DND-41 (cell line): ENCODE measurements at regions not wholly inside any gene's neighbourhood (a gene's known extent, or its start where the extent isn't known, plus 50 kb on each side); places are given as distances from the start of the nearest gene placed in this dataset.

ENCODE experiments used
- ATAC-seq: fragments of 200-7000 bp; cut with Tn5 transposase; 3 replicates; pipeline ENCODE4 v1.9.1; 2021; ENCODE audit warnings: low read depth; ENCODE audit not compliant: insufficient read depth
- DNase-seq: peaks from one replicate; pipeline ENCODE4 v3.0.0-alpha.2; 2020
- H2AFZ ChIP-seq: 2 replicates; pipeline ENCODE4 v1.6.0; 2012; ENCODE audit warnings: low read depth, low read length
- H3K27ac ChIP-seq: 2 replicates; pipeline ENCODE4 v1.5.1; 2012; ENCODE audit warnings: low read length, inconsistent platforms
- H3K27me3 ChIP-seq: fragments of 200-600 bp; sonication (generic); 2 replicates; pipeline ENCODE4 v1.6.0; 2012; ENCODE audit warnings: low read length, mild to moderate bottlenecking, inconsistent platforms; ENCODE audit not compliant: insufficient read depth, poor library complexity
- H3K36me3 ChIP-seq: 2 replicates; pipeline ENCODE4 v1.5.1; 2012; ENCODE audit warnings: low read length, inconsistent platforms; ENCODE audit not compliant: insufficient read depth
- H3K4me1 ChIP-seq: 2 replicates; pipeline ENCODE4 v1.5.1; 2012; ENCODE audit warnings: mild to moderate bottlenecking, low read length; ENCODE audit not compliant: insufficient read depth
- H3K4me2 ChIP-seq: 2 replicates; pipeline ENCODE4 v1.6.0; 2012; ENCODE audit warnings: mild to moderate bottlenecking, moderate library complexity, low read length, inconsistent platforms; ENCODE audit not compliant: insufficient read depth
- H3K4me3 ChIP-seq, 2 experiments: fragments of 200-600 bp in 1 of 2; shearing (Covaris generic) in 1 of 2; 2 replicates each; pipeline ENCODE4 v1.5.1; 2012 to 2016; ENCODE audit warnings: inconsistent platforms in 2 of 2, low read length in 2 of 2, mild to moderate bottlenecking in 2 of 2, low read depth in 1 of 2, moderate library complexity in 1 of 2
- H3K79me2 ChIP-seq: 2 replicates; pipeline ENCODE4 v1.6.0; 2012; ENCODE audit warnings: low read length, inconsistent platforms; ENCODE audit not compliant: insufficient read depth
- H3K9ac ChIP-seq: 2 replicates; pipeline ENCODE4 v1.6.0; 2012; ENCODE audit warnings: low read depth, mild to moderate bottlenecking, inconsistent platforms, low read length, moderate library complexity
- H3K9me3 ChIP-seq: 2 replicates; pipeline ENCODE4 v1.5.1; 2012; ENCODE audit warnings: low read length, moderate library complexity, mild to moderate bottlenecking, inconsistent platforms; ENCODE audit not compliant: insufficient read depth, severe bottlenecking
- H4K20me1 ChIP-seq: 2 replicates; pipeline ENCODE4 v1.6.0; 2012; ENCODE audit warnings: low read length; ENCODE audit not compliant: insufficient read depth
- EZH2 ChIP-seq: IDR thresholded peaks from 3 replicates; pipeline ENCODE4 v1.6.1; 2012; ENCODE audit warnings: borderline replicate concordance, low read depth, mild to moderate bottlenecking, moderate library complexity, low read length, inconsistent platforms; ENCODE audit not compliant: severe bottlenecking
- TF ChIP-seq, protein P1 (sequence below): IDR thresholded peaks from 2 replicates; pipeline ENCODE4 v1.5.1; 2012; ENCODE audit warnings: borderline replicate concordance, low read length, moderate library complexity, mild to moderate bottlenecking; ENCODE audit not compliant: poor library complexity, severe bottlenecking; ENCODE audit errors: extremely low read depth

DNA sequence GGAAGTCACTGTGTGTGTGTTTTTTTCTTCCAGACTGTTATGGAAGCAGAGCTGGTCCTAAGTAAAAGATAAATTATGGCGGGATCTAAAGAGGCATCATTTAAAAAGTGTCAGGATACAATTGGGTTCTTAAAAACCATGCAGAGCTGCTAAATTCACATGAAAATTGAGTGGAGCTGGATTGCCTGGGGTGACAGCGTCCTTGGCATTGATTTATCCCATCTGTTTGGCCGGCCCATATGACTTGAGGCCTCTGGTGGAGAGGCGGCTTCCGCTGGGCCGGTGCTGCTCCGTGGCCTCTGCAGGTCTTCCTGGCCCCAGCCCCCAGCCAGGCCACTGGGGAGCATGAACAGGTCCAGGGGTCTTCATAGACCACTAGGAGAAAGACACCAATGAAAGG, 165.5 kb downstream of the GLI2 start:
- no peak for ATAC-seq
- H3K9me3 ChIP-seq = no peaks in the 10 kb centered on the region
- no peaks in the 10 kb centered on the region for H3K36me3 ChIP-seq
- no peak overlapping the region for H3K9ac ChIP-seq
- H2AFZ ChIP-seq = no peak overlapping the region
- TF ChIP-seq, protein P1, sequence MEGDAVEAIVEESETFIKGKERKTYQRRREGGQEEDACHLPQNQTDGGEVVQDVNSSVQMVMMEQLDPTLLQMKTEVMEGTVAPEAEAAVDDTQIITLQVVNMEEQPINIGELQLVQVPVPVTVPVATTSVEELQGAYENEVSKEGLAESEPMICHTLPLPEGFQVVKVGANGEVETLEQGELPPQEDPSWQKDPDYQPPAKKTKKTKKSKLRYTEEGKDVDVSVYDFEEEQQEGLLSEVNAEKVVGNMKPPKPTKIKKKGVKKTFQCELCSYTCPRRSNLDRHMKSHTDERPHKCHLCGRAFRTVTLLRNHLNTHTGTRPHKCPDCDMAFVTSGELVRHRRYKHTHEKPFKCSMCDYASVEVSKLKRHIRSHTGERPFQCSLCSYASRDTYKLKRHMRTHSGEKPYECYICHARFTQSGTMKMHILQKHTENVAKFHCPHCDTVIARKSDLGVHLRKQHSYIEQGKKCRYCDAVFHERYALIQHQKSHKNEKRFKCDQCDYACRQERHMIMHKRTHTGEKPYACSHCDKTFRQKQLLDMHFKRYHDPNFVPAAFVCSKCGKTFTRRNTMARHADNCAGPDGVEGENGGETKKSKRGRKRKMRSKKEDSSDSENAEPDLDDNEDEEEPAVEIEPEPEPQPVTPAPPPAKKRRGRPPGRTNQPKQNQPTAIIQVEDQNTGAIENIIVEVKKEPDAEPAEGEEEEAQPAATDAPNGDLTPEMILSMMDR = no peak
- no peak for TF ChIP-seq EZH2
- no peak overlapping the region for H3K4me3 ChIP-seq
- no peak overlapping the region for H3K4me2 ChIP-seq
- no peak overlapping the region for H3K27ac ChIP-seq
- no peaks in the 10 kb centered on the region for H3K4me1 ChIP-seq
- no peaks in the 10 kb centered on the region for H3K79me2 ChIP-seq
- no peaks in the 10 kb centered on the region for H4K20me1 ChIP-seq
- peaks cover 10% of the 10 kb centered on the region for H3K27me3 ChIP-seq
- no peak for DNase-seq

DNA sequence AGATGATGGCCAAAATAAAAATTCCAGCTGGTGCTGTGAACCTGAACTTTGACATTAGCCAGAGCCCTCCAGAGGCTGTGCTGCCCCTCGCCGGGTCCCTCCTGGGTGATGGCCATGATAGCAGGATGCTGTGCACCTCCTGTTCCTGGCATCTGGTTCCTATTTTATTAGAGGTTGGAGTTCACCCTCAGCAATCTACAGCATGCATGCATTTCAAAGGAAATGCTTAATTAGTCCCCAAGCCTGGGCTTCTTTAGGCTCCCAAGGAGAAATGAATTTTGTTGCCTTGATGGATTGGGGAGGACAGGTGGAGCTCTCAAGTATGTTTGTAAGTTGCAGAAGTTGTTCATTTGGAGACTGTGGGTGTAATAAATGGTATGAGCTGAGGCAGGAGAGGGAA, 166.9 kb downstream of the GLI2 start:
- Histone ChIP-seq H3K4me2 (no peak overlapping the region), H3K4me3 (no peak overlapping the region), H3K9ac (no peak overlapping the region), H2AFZ (no peak overlapping the region), H4K20me1 (no peaks in the 10 kb centered on the region), H3K79me2 (no peaks in the 10 kb centered on the region), H3K9me3 (no peaks in the 10 kb centered on the region), H3K27me3 (peaks cover 10% of the 10 kb centered on the region), H3K36me3 (no peaks in the 10 kb centered on the region), H3K27ac (no peak overlapping the region), H3K4me1 (no peaks in the 10 kb centered on the region)
- TF ChIP-seq, protein P1 = no peak
- TF ChIP-seq EZH2 = no peak
- no peak for DNase-seq
- no peak for ATAC-seq

DNA sequence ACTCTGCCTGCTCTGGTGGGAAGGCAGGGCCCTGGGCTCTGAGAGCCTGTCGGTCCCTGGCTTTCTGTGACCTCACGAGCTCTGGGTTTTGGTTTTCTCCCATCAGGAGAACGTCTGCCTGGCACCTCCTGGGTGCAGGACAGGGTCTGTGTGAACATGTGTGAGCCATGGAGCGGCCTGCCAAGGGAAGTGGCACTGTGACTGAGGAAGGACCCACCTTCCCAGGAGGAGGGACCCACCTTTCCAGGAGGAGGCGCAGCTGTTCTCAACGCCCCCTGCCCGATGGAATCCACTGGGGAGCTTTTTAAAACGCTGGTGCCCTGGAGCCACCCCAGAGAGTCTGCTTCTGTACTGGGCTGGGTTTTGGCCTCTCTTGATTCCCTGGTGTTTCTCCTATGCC, 168.7 kb downstream of the GLI2 start:
- TF ChIP-seq EZH2 = no peak
- TF ChIP-seq, protein P1 = no peak

DNA sequence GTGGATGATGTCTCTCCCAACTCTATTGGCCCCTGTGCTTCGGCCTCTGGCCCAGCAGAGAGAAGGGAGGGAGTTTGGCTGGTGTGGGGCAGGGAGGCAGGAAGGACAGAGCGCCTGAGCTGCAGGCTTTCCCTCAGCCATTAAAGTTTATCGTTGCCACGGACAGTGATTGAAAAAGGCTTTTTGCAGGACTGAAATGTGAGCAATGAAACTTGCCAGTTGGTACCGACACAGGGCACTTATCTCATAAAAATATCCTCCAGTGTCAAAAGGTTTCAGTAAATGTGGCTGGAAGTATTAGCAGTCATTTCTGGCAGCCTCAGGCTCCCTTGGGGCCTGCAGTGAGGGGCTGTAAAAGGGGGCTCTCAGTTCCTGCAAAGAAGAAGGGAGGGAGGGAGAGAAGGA, 169.2 kb downstream of the GLI2 start:
- Histone ChIP-seq H3K27ac (no peak overlapping the region), H3K4me2 (no peak overlapping the region), H3K79me2 (no peaks in the 10 kb centered on the region), H2AFZ (no peak overlapping the region), H3K4me1 (no peaks in the 10 kb centered on the region), H3K9ac (no peak overlapping the region), H4K20me1 (no peaks in the 10 kb centered on the region), H3K27me3 (peaks cover 7% of the 10 kb centered on the region), H3K36me3 (no peaks in the 10 kb centered on the region), H3K9me3 (no peaks in the 10 kb centered on the region), H3K4me3 (no peak overlapping the region)
- no peak for TF ChIP-seq EZH2
- TF ChIP-seq, protein P1 = no peak
- DNase-seq (no peak), ATAC-seq (no peak)

More for the DNA sequence above, 168.7 kb downstream of the GLI2 start:
- Histone ChIP-seq H3K4me1 (no peaks in the 10 kb centered on the region), H3K9ac (no peak overlapping the region), H3K27ac (no peak overlapping the region), H3K79me2 (no peaks in the 10 kb centered on the region), H3K9me3 (no peaks in the 10 kb centered on the region), H3K4me3 (no peak overlapping the region), H3K4me2 (no peak overlapping the region), H4K20me1 (no peaks in the 10 kb centered on the region), H3K27me3 (peaks cover 10% of the 10 kb centered on the region), H3K36me3 (no peaks in the 10 kb centered on the region), H2AFZ (no peak overlapping the region)
- ATAC-seq (no peak), DNase-seq (no peak)
